HG03442 (cell line): ENCODE measurements at regions not wholly inside any gene's neighbourhood (a gene's known extent, or its start where the extent isn't known, plus 50 kb on each side); places are given as distances from the start of the nearest gene placed in this dataset.
A peak's percentile ranks its signal among the peaks of the same experiment; 100 is the strongest.
"Not testable (repeated sequence)": the region's sequence is repeated elsewhere in the genome, so short reads cannot be mapped to it uniquely, and the experiment has no call there.

Experiments used
- ATAC-seq: cut with Tn5 transposase; IDR thresholded peaks from one replicate; pipeline ENCODE4 v1.9.1; 2021; ENCODE audit warnings: mild to moderate bottlenecking, moderate library complexity; ENCODE audit not compliant: unreplicated experiment

GRCh38 chr15:30470601-30471365 is 56.7 kb upstream of the GOLGA8R start:
- peak; percentile 80 for ATAC-seq

- not testable (repeated sequence) for ATAC-seq
Observed at GRCh38 chr15:30471366-30471749, 57.3 kb upstream of the GOLGA8R start.

GRCh38 chr15:30471817-30472551 is 57.9 kb upstream of the GOLGA8R start:
- ATAC-seq = not testable (repeated sequence)

GRCh38 chr15:30484887-30485286 is 67.0 kb upstream of the GOLGA8Q start:
- not testable (repeated sequence) for ATAC-seq

GRCh38 chr15:30489237-30489636 is 62.6 kb upstream of the GOLGA8Q start:
- ATAC-seq = not testable (repeated sequence)

GRCh38 chr15:30490334-30490733 is 61.5 kb upstream of the GOLGA8Q start:
- not testable (repeated sequence) for ATAC-seq

GRCh38 chr15:30493947-30494346 is 57.9 kb upstream of the GOLGA8Q start:
- not testable (repeated sequence) for ATAC-seq

GRCh38 chr15:30497275-30497674 is 54.6 kb upstream of the GOLGA8Q start:
- ATAC-seq = not testable (repeated sequence)

GRCh38 chr15:30499233-30499632 is 52.6 kb upstream of the GOLGA8Q start:
- ATAC-seq = not testable (repeated sequence)

- not testable (repeated sequence) for ATAC-seq
Observed at GRCh38 chr15:30500511-30500910, 51.3 kb upstream of the GOLGA8Q start.
